K562 (cell line): ENCODE measurements at regions not wholly inside any gene's neighbourhood (a gene's known extent, or its start where the extent isn't known, plus 50 kb on each side); places are given as distances from the start of the nearest gene placed in this dataset.
A peak's percentile ranks its signal among the peaks of the same experiment; 100 is the strongest.

Experiments used
- ATAC-seq: fragments of 200-7000 bp; cut with Tn5 transposase; 3 replicates; pipeline ENCODE4 v1.9.1; 2020; ENCODE audit warnings: moderate library complexity
- BruUV-seq: library from RNA; stranded (reverse); fragments of 400-500 nt; replicated peaks from 2 replicates; lab custom pipeline; 2021; lab: Mats Ljungman, UMichigan
- CTCF ChIA-PET: fragments of 300-600 bp; formaldehyde crosslinking; extraction: SDS; loops from one replicate; lab custom pipeline; 2021; ENCODE audit warnings: low intra/inter-chr PET ratio; lab: Yijun Ruan, JAX
- POLR2A ChIA-PET: fragments of 300-600, 350-650 bp; sonication (Branson Sonifier 250); formaldehyde crosslinking; extraction: SDS; loops from one replicate; lab custom pipeline; 2021; ENCODE audit warnings: antibody characterized with exemption, inconsistent platforms; lab: Yijun Ruan, JAX
- DNase-seq, 4 experiments: peaks; one replicate each; pipeline versions ENCODE4 v3.0.0 to v3.0.0-alpha.2; 2011 to 2018; ENCODE audit warnings: low spot score in 3 of 4, mixed read lengths in 3 of 4; ENCODE audit errors: extremely low read depth in 1 of 4
- FAIRE-seq: peaks from 2 replicates; lab custom pipeline; 2011; peaks lifted over from hg19 to GRCh38; lab: Jason Lieb, UNC
- H2AFZ ChIP-seq: 2 replicates; pipeline ENCODE4 v1.6.0; 2011; ENCODE audit warnings: low read depth, low read length, control low read depth, inconsistent platforms
- H3K27ac ChIP-seq: fragments of 200-600 bp; 3 replicates; pipeline ENCODE4 v1.8.0; 2011; ENCODE audit warnings: low read depth, mild to moderate bottlenecking, control low read depth, inconsistent platforms, low read length, moderate library complexity, mixed read lengths; ENCODE audit errors: extremely low read depth
- H3K27me3 ChIP-seq, 2 experiments: fragments of 300-600 bp in 1 of 2; 2 replicates in 1 of 2; 3 replicates in 1 of 2; pipeline versions ENCODE4 v1.6.0 to v1.8.0; 2011; ENCODE audit warnings: inconsistent platforms in 2 of 2, low read length in 2 of 2, mild to moderate bottlenecking in 1 of 2, mixed read lengths in 1 of 2, moderate library complexity in 1 of 2; ENCODE audit not compliant: control insufficient read depth in 2 of 2, insufficient read depth in 2 of 2
- H3K36me3 ChIP-seq: fragments of 300-600 bp; 3 replicates; pipeline ENCODE4 v1.8.0; 2011; ENCODE audit warnings: mild to moderate bottlenecking, low read length, inconsistent platforms; ENCODE audit not compliant: control insufficient read depth, insufficient read depth
- H3K4me1 ChIP-seq, 2 experiments: fragments of 200-600 bp in 1 of 2; replicated peaks in 1 of 2; 2 replicates in 1 of 2; 3 replicates in 1 of 2; pipeline versions ENCODE4 v1.5.1 to v1.8.0; 2011; ENCODE audit warnings: inconsistent platforms in 2 of 2, low read length in 2 of 2, mild to moderate bottlenecking in 1 of 2, mixed read lengths in 1 of 2, moderate library complexity in 1 of 2; ENCODE audit not compliant: control insufficient read depth in 2 of 2, insufficient read depth in 2 of 2
- H3K4me2 ChIP-seq: 2 replicates; pipeline ENCODE4 v1.6.1; 2011; ENCODE audit warnings: low read length, control low read depth, inconsistent platforms, mixed read lengths; ENCODE audit not compliant: insufficient read depth
- H3K4me3 ChIP-seq: fragments of 200-600 bp; sonication (generic), shearing (Covaris generic); 2 replicates; pipeline ENCODE4 v1.5.1; 2016; ENCODE audit warnings: control low read depth, inconsistent platforms
- H3K79me2 ChIP-seq: fragments of 200-600 bp; 3 replicates; pipeline ENCODE4 v1.8.0; 2011; ENCODE audit warnings: low read length, inconsistent platforms; ENCODE audit not compliant: control insufficient read depth, insufficient read depth
- H3K9ac ChIP-seq, 2 experiments: 2 replicates each; pipeline versions ENCODE4 v1.6.0 to v1.6.1; 2011; ENCODE audit warnings: low read depth in 2 of 2, low read length in 2 of 2, control low read depth in 1 of 2, inconsistent platforms in 1 of 2, mild to moderate bottlenecking in 1 of 2, mixed read lengths in 1 of 2; ENCODE audit not compliant: insufficient read depth in 1 of 2
- H3K9me1 ChIP-seq: one replicate; pipeline ENCODE4 v1.6.0; 2011; ENCODE audit warnings: inconsistent platforms, mild to moderate bottlenecking, low read length, moderate library complexity; ENCODE audit not compliant: control insufficient read depth, insufficient read depth
- H3K9me3 ChIP-seq: replicated peaks from 2 replicates; pipeline ENCODE4 v1.5.1; 2011; ENCODE audit warnings: low read depth, low read length, inconsistent platforms; ENCODE audit not compliant: control insufficient read depth, insufficient read depth
- H4K20me1 ChIP-seq: replicated peaks from 2 replicates; pipeline ENCODE4 v1.6.1; 2011; ENCODE audit warnings: low read length, inconsistent platforms, mixed read lengths; ENCODE audit not compliant: control insufficient read depth, insufficient read depth
- CBFA2T3 ChIP-seq: fragments of 450-650 bp; IDR thresholded peaks from 2 replicates; pipeline ENCODE4 v1.6.1; 2017
- CXXC5 ChIP-seq: fragments of 250-450 bp; sonication (Bioruptor Pico); IDR thresholded peaks from 2 replicates; pipeline ENCODE4 v1.8.0; 2022; ENCODE audit warnings: inconsistent platforms, mild to moderate bottlenecking, moderate library complexity
- DMBX1 ChIP-seq: fragments of 250-450 bp; sonication (Bioruptor Pico); IDR thresholded peaks from 2 replicates; pipeline ENCODE4 v1.8.0; 2022; ENCODE audit warnings: inconsistent platforms, mild to moderate bottlenecking, moderate library complexity, borderline replicate concordance
- ELF4 ChIP-seq: fragments of 450-650 bp; formaldehyde crosslinking; IDR thresholded peaks from 2 replicates; pipeline ENCODE4 v1.4.0; 2022; ENCODE audit warnings: missing genetic modification characterization
- LEF1 ChIP-seq: fragments of 450-650 bp; IDR thresholded peaks from 2 replicates; pipeline ENCODE4 v1.6.1; 2016; ENCODE audit warnings: mild to moderate bottlenecking
- MAFG ChIP-seq: fragments of 450-650 bp; conservative IDR thresholded peaks from 2 replicates; pipeline ENCODE4 v1.6.1; 2016; ENCODE audit warnings: missing genetic modification characterization, missing compliant biosample characterization
- MIER1 ChIP-seq: fragments of 450-650 bp; IDR thresholded peaks from 2 replicates; pipeline ENCODE4 v1.6.1; 2016; ENCODE audit warnings: antibody characterized with exemption, mild to moderate bottlenecking, low read depth
- RAD51 ChIP-seq: fragments of 450-650 bp; IDR thresholded peaks from 2 replicates; pipeline ENCODE4 v1.7.1; 2016; ENCODE audit warnings: low read depth, mild to moderate bottlenecking, borderline replicate concordance
- TEAD2 ChIP-seq: fragments of 450-650 bp; IDR thresholded peaks from 2 replicates; pipeline ENCODE4 v1.6.1; 2016; ENCODE audit warnings: missing genetic modification characterization, control low read depth, missing compliant biosample characterization
- ZNF23 ChIP-seq: fragments of 250-450 bp; sonication (Bioruptor Pico); IDR thresholded peaks from 2 replicates; pipeline ENCODE4 v1.4.0; 2020; ENCODE audit warnings: mild to moderate bottlenecking
- ZNF561 ChIP-seq: fragments of 450-650 bp; formaldehyde crosslinking; conservative IDR thresholded peaks from 2 replicates; pipeline ENCODE4 v1.4.0; 2020; ENCODE audit warnings: mild to moderate bottlenecking, moderate library complexity
- ZNF766 ChIP-seq: fragments of 200-800 bp; sonication (Bioruptor generic); conservative IDR thresholded peaks from 2 replicates; pipeline ENCODE4 v1.6.1; 2016; ENCODE audit warnings: missing genetic modification characterization, missing compliant biosample characterization
- WGBS: fragments of 100-300 bp; shearing (Covaris generic); methylation state at CpG from one replicate; pipeline ENCODE4 v1.1.6; 2016; ENCODE audit warnings: low coverage, mixed read lengths; ENCODE audit not compliant: insufficient coverage; ENCODE audit errors: missing lambda C conversion rate; 5-methylcytosine and 5-hydroxymethylcytosine counted together
- in situ Hi-C: fragments of 300-500 bp; cut with MboI; formaldehyde crosslinking; loops from 4 replicates; pipeline ENCODE4 v1.15.0; 2018; ENCODE audit warnings: inconsistent platforms, mixed read lengths
- intact Hi-C: fragments of 100-400 bp; cut with micrococcal nuclease; formaldehyde crosslinking; loops from 2 replicates; pipeline ENCODE4 v1.14.2; 2022
- TF ChIP-seq, protein P1 (sequence below): fragments of 450-650 bp; conservative IDR thresholded peaks from 2 replicates; pipeline ENCODE4 v1.6.1; 2016; ENCODE audit warnings: missing genetic modification characterization, low read depth, mild to moderate bottlenecking, missing compliant biosample characterization, moderate library complexity
- TF ChIP-seq, protein P2 (sequence below), 2 experiments: IDR thresholded peaks in 1 of 2; conservative IDR thresholded peaks in 1 of 2; 2 replicates each; pipeline ENCODE4 v1.6.1; 2016; ENCODE audit warnings: low read depth in 2 of 2, mild to moderate bottlenecking in 1 of 2, missing compliant biosample characterization in 1 of 2, missing genetic modification characterization in 1 of 2, moderate library complexity in 1 of 2
- TF ChIP-seq, protein P3 (sequence below): IDR thresholded peaks from 2 replicates; pipeline ENCODE4 v1.6.1; 2011; ENCODE audit not compliant: insufficient read length; ENCODE audit errors: extremely low read depth
- TF ChIP-seq, protein P4 (sequence below): sonication (generic); formaldehyde crosslinking; IDR thresholded peaks from 2 replicates; pipeline ENCODE4 v1.5.0; 2020; ENCODE audit warnings: missing genetic modification reagents

DNA sequence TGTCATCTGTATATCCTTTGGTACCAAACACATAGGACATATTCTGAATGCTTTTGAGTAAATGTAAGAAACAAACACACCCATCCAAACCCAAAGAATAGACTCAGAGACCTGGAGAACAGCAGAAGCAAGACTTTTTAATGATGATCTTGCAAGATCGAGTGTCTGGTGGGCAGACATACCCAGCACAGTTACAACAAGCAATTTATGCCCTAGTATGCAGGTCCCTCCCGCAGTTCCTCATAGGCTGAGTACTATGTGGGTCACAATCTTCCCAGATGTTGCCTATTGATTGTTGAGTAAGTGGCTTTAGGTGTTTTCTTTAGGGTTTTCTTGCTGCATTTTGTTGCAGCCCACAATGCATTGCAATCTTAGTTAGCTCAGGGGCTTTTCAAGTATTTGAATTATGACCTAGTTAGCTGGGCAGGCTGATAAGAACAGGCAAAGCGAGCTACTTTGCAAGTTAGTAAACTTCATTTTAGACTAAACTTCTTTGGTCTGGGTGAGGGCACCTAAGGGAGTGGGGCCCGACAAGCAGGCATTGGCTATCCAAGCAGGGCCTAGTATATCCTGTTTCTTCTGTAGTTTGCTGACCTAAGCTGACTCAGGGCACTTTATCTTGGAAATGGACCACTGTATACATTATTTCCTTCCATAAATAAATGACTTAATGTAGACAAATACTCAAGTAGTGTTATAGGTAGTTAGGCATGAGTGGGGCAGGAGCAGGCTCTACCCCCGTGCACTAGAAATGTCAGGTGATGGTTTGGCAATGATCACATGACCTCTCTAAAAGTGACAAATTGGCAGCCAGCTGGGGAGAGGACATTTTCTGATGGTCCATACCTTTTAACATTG is 87.3 kb upstream of the LIPC start:
- FAIRE-seq (peak; percentile 68), DNase-seq (peak in 1 of 4 experiments; percentile 50), ATAC-seq (peak; percentile 45)
- Histone ChIP-seq H4K20me1 (no peaks in the 10 kb centered on the region), H3K27me3 (no peaks in the 10 kb centered on the region), H2AFZ (peak overlapping the region; percentile 93), H3K4me3 (no peak overlapping the region), H3K27ac (peak overlapping the region; percentile 52), H3K9me3 (no peaks in the 10 kb centered on the region), H3K9me1 (no peaks in the 10 kb centered on the region), H3K4me2 (peak overlapping the region; percentile 43; the same call in 1 of the 2 replicates), H3K9ac (peak overlapping the region in 1 of 2 experiments; percentile 7; a peak in 1 of 4 replicates), H3K36me3 (no peaks in the 10 kb centered on the region), H3K79me2 (no peaks in the 10 kb centered on the region), H3K4me1 (peaks cover 0 to 23% of the 10 kb centered on the region in 2 experiments; a peak in 3 of 5 replicates)
- WGBS = 27% methylated on average over 5 of the region's 5 CpGs
- POLR2A ChIA-PET = interaction anchor here (0.6 to 4.9 kb wide), 5 partner anchors 10 to 426 kb away, joined by 3 to 26 read pairs (median 3); no protein-coding TSS in a partner anchor
- no TSS peak for BruUV-seq
- CTCF ChIA-PET = no interaction called here
- intact Hi-C loops (no loop called here), in situ Hi-C loops (no loop called here)
- TF ChIP-seq CXXC5 (CRISPR knock-in tag) = 0 out of 2 replicates have a peak, but pooled peaks have one; percentile 16
- peak; percentile 66; the same call in 1 of the 2 replicates for TF ChIP-seq DMBX1 (CRISPR knock-in tag)
- no peak for TF ChIP-seq TEAD2 (tag)
- TF ChIP-seq ELF4 (CRISPR knock-in tag) = 0 out of 2 replicates have a peak, but pooled peaks have one; percentile 39
- TF ChIP-seq, protein P1, sequence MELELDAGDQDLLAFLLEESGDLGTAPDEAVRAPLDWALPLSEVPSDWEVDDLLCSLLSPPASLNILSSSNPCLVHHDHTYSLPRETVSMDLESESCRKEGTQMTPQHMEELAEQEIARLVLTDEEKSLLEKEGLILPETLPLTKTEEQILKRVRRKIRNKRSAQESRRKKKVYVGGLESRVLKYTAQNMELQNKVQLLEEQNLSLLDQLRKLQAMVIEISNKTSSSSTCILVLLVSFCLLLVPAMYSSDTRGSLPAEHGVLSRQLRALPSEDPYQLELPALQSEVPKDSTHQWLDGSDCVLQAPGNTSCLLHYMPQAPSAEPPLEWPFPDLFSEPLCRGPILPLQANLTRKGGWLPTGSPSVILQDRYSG = peak; percentile 52; the same call in 1 of the 2 replicates
- TF ChIP-seq MIER1 = no peak
- TF ChIP-seq ZNF766 = peak; percentile 77; the same call in 1 of the 2 replicates
- TF ChIP-seq MAFG = peak; percentile 45; the same call in 1 of the 2 replicates
- peak; percentile 57 for TF ChIP-seq CBFA2T3
- peak; percentile 84 for TF ChIP-seq RAD51
- TF ChIP-seq, protein P2, sequence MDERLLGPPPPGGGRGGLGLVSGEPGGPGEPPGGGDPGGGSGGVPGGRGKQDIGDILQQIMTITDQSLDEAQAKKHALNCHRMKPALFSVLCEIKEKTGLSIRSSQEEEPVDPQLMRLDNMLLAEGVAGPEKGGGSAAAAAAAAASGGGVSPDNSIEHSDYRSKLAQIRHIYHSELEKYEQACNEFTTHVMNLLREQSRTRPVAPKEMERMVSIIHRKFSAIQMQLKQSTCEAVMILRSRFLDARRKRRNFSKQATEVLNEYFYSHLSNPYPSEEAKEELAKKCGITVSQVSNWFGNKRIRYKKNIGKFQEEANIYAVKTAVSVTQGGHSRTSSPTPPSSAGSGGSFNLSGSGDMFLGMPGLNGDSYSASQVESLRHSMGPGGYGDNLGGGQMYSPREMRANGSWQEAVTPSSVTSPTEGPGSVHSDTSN (CRISPR knock-in tag; IDR thresholded peaks at IDR 0.05; ENCODE audit: low read depth) = no peak
- TF ChIP-seq, protein P2 (tag; conservative IDR thresholded peaks at IDR 0.05; ENCODE audit: low read depth) = peak; percentile 43
- TF ChIP-seq, protein P3, sequence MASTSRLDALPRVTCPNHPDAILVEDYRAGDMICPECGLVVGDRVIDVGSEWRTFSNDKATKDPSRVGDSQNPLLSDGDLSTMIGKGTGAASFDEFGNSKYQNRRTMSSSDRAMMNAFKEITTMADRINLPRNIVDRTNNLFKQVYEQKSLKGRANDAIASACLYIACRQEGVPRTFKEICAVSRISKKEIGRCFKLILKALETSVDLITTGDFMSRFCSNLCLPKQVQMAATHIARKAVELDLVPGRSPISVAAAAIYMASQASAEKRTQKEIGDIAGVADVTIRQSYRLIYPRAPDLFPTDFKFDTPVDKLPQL = no peak
- no peak for TF ChIP-seq ZNF23
- TF ChIP-seq, protein P4, sequence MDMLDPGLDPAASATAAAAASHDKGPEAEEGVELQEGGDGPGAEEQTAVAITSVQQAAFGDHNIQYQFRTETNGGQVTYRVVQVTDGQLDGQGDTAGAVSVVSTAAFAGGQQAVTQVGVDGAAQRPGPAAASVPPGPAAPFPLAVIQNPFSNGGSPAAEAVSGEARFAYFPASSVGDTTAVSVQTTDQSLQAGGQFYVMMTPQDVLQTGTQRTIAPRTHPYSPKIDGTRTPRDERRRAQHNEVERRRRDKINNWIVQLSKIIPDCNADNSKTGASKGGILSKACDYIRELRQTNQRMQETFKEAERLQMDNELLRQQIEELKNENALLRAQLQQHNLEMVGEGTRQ (CRISPR knock-in tag) = peak; percentile 68
- TF ChIP-seq LEF1 = 0 out of 2 replicates have a peak, but pooled peaks have one; percentile 44
- TF ChIP-seq ZNF561 = 0 out of 2 replicates have a peak, but pooled peaks have one; percentile 3
